Endodermal cell (in vitro differentiated cells): ENCODE measurements at regions not wholly inside any gene's neighbourhood (a gene's known extent, or its start where the extent isn't known, plus 50 kb on each side); places are given as distances from the start of the nearest gene placed in this dataset.

Experiments
- DNase-seq: peaks from one replicate; pipeline ENCODE4 v3.0.0-alpha.2; 2017
- H3K27ac ChIP-seq: 2 replicates; pipeline ENCODE4 v1.5.1; 2013; ENCODE audit warnings: mild to moderate bottlenecking, low read depth, low read length, moderate library complexity
- H3K27me3 ChIP-seq: 2 replicates; pipeline ENCODE4 v1.6.1; 2013; ENCODE audit warnings: mild to moderate bottlenecking, low read length, moderate library complexity; ENCODE audit not compliant: insufficient read depth, control insufficient read depth, poor library complexity, severe bottlenecking
- H3K36me3 ChIP-seq: 2 replicates; pipeline ENCODE4 v1.7.0; 2013; ENCODE audit warnings: mild to moderate bottlenecking, low read length, moderate library complexity; ENCODE audit not compliant: control insufficient read depth, insufficient read depth
- H3K4me1 ChIP-seq: one replicate; pipeline ENCODE4 v1.7.0; 2013; ENCODE audit warnings: low read length; ENCODE audit not compliant: control insufficient read depth, insufficient read depth
- H3K4me3 ChIP-seq: 2 replicates; pipeline ENCODE4 v1.5.1; 2013; ENCODE audit warnings: mild to moderate bottlenecking, low read length, moderate library complexity
- H3K9ac ChIP-seq: 2 replicates; pipeline ENCODE4 v1.6.1; 2013; ENCODE audit warnings: mild to moderate bottlenecking, low read length, moderate library complexity; ENCODE audit not compliant: poor library complexity, severe bottlenecking; ENCODE audit errors: extremely low read depth
- H3K9me3 ChIP-seq: 2 replicates; pipeline ENCODE4 v1.6.1; 2013; ENCODE audit warnings: mild to moderate bottlenecking, low read length, moderate library complexity; ENCODE audit not compliant: control insufficient read depth
- H3K27ac Mint-ChIP-seq: 2 replicates; pipeline ENCODE4 v1.8.0; 2020; ENCODE audit warnings: mixed read lengths
- H3K27me3 Mint-ChIP-seq: 2 replicates; pipeline ENCODE4 v1.8.0; 2021; ENCODE audit warnings: mild to moderate bottlenecking, mixed read lengths; ENCODE audit not compliant: insufficient read depth
- H3K36me3 Mint-ChIP-seq: 2 replicates; pipeline ENCODE4 v1.8.0; 2020; ENCODE audit warnings: low read depth, mixed read lengths
- H3K4me1 Mint-ChIP-seq: 2 replicates; pipeline ENCODE4 v1.8.0; 2020; ENCODE audit warnings: mixed read lengths
- H3K4me3 Mint-ChIP-seq: 2 replicates; pipeline ENCODE4 v1.8.0; 2020; ENCODE audit warnings: mild to moderate bottlenecking, moderate library complexity, mixed read lengths
- H3K9me3 Mint-ChIP-seq: 2 replicates; pipeline ENCODE4 v1.8.0; 2020; ENCODE audit warnings: mild to moderate bottlenecking, mixed read lengths
- CTCF ChIP-seq: fragments of 200-600 bp; sonication (generic); conservative IDR thresholded peaks from 2 replicates; pipeline ENCODE4 v1.5.0; 2021; ENCODE audit warnings: antibody characterized with exemption, mild to moderate bottlenecking
- WGBS, 2 experiments: methylation state at CpG; one replicate each; pipeline versions ENCODE4 v1.1.5 to v1.1.7; 2013; ENCODE audit warnings: missing lambda C conversion rate in 2 of 2, mixed read lengths in 1 of 2; ENCODE audit not compliant: insufficient coverage in 1 of 2, insufficient read length in 1 of 2; 5-methylcytosine and 5-hydroxymethylcytosine counted together

- no peaks in the 10 kb centered on the region for H3K9me3 ChIP-seq
- Mint-ChIP-seq H3K9me3 (peaks cover 2% of the 10 kb centered on the region), H3K4me1 (peaks cover 12% of the 10 kb centered on the region), H3K27me3 (no peaks in the 10 kb centered on the region), H3K36me3 (no peaks in the 10 kb centered on the region), H3K4me3 (no peak overlapping the region), H3K27ac (no peak overlapping the region)
- DNase-seq, result no peak
- WGBS, 2 experiments, result 90 to 99% methylated on average over 2 of the region's 2 CpGs
- peaks cover 3% of the 10 kb centered on the region for H3K4me1 ChIP-seq
- no peaks in the 10 kb centered on the region for H3K36me3 ChIP-seq
- TF ChIP-seq CTCF, result no peak
- no peak overlapping the region for H3K4me3 ChIP-seq
- H3K9ac ChIP-seq, result no peak overlapping the region
- no peaks in the 10 kb centered on the region for H3K27me3 ChIP-seq
- no peak overlapping the region for H3K27ac ChIP-seq
Measured at GRCh38 chr1:238176441-238176840, 285.7 kb upstream of the ZP4 start.

DNA sequence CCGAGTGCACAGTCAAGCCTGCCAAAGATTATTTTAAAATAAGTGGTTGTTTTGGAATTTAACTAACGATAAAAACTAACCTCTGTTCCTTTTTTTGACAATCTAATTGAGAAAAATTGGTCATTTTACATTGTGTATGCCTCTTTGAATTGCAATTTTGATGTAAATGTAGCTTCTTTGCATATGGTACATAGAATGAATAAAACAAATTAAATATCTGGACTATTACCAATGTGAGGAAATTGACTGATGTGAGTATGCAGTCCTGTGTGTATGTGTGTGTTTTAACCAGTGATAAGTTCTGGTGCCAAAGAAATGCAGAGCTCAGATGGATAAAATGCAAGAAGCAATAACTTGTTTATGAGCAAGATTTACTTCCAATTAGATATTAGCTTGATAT is 281.3 kb upstream of the ZP4 start:
- DNase-seq, result no peak
- WGBS, 2 experiments, result 90% methylated on average over 2 of the region's 2 CpGs; no CpG with 5 or more reads in 1 of the 2 experiments
- Mint-ChIP-seq H3K9me3 (peaks cover 2% of the 10 kb centered on the region), H3K27ac (no peak overlapping the region), H3K4me3 (no peak overlapping the region), H3K27me3 (no peaks in the 10 kb centered on the region), H3K4me1 (no peaks in the 10 kb centered on the region), H3K36me3 (no peaks in the 10 kb centered on the region)
- no peak for TF ChIP-seq CTCF
- no peaks in the 10 kb centered on the region for H3K9me3 ChIP-seq
- H3K9ac ChIP-seq, result no peak overlapping the region
- H3K4me3 ChIP-seq, result no peak overlapping the region
- H3K27me3 ChIP-seq, result no peaks in the 10 kb centered on the region
- no peak overlapping the region for H3K27ac ChIP-seq
- no peaks in the 10 kb centered on the region for H3K36me3 ChIP-seq
- H3K4me1 ChIP-seq, result no peaks in the 10 kb centered on the region

- Histone ChIP-seq H3K4me1 (no peaks in the 10 kb centered on the region), H3K4me3 (no peak overlapping the region), H3K9me3 (peaks cover 23% of the 10 kb centered on the region), H3K9ac (no peak overlapping the region), H3K27me3 (no peaks in the 10 kb centered on the region), H3K27ac (no peak overlapping the region), H3K36me3 (no peaks in the 10 kb centered on the region)
- TF ChIP-seq CTCF, result no peak
- H3K27ac Mint-ChIP-seq, result no peak overlapping the region
- H3K4me3 Mint-ChIP-seq, result no peak overlapping the region
- H3K36me3 Mint-ChIP-seq, result no peaks in the 10 kb centered on the region
- H3K27me3 Mint-ChIP-seq, result no peaks in the 10 kb centered on the region
- peaks cover 21% of the 10 kb centered on the region for H3K9me3 Mint-ChIP-seq
- no peak for DNase-seq
- H3K4me1 Mint-ChIP-seq, result no peaks in the 10 kb centered on the region
Measured at GRCh38 chr1:238161955-238162354, 271.2 kb upstream of the ZP4 start.
